Left hindlimb (tissue), 1 donor: ENCODE measurements at regions not wholly inside any gene's neighbourhood (a gene's known extent, or its start where the extent isn't known, plus 50 kb on each side); places are given as distances from the start of the nearest gene placed in this dataset.
"Not testable (repeated sequence)": the region's sequence is repeated elsewhere in the genome, so short reads cannot be mapped to it uniquely, and the experiment has no call there.

ENCODE experiments used
- DNase-seq: peaks from one replicate; pipeline ENCODE4 v3.0.0-alpha.2; 2018

DNA sequence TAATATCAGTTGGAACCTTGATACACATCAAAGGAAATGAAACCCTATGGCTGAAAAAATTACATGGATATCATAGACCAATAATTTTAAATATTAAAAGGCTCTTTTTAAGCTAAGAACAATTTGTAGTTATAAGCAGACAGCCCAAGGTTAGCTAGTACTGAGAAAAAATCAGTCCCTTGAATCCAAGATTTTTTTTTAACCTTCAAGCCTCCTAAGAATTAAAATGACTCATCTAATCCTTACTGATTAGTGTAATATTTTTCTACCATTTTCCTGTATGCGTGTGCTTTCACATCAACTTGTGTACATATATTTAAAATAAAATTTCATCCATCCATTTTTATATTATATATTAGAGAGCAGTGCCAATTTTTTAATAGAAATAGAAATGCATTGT lies 1004.9 kb upstream of the ZEB2 start:
- DNase-seq = no peak

DNA sequence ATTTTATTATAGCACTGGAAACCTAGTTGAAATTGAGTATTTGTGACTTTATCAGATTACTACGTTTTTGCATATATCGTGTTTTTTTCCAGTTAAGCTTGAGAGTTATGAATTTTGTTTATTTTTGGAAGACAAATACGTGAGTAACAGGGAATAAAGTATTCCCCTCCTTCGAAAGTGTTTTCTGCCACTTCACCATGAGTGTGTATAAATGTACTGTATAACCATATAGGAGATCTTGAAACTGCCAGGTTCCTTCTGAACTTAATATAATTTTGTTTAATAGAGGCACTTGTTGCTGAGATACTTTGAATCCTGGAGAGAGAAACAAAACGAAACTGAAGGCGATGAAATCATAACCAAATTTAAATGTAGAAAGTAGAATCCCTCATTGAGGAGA lies 1004.4 kb upstream of the ZEB2 start:
- no peak for DNase-seq

DNA sequence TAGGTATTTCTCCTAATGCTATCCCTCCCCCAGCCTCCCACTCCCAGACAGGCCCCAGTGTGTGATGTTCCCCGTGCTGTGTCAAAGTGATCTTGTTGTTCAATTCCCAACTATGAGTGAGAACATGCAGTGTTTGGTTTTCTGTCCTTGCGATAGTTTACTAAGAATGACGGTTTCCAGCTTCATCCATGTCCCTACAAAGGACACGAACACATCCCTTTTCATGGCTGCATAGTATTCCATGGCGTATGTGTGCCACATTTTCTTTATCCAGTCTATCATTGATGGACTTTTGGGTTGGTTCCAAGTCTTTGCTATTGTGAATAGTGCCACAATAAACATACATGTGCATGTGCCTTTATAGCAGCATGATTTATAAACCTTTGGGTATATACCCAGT lies 999.3 kb upstream of the ZEB2 start:
- DNase-seq = not testable (repeated sequence)

DNA sequence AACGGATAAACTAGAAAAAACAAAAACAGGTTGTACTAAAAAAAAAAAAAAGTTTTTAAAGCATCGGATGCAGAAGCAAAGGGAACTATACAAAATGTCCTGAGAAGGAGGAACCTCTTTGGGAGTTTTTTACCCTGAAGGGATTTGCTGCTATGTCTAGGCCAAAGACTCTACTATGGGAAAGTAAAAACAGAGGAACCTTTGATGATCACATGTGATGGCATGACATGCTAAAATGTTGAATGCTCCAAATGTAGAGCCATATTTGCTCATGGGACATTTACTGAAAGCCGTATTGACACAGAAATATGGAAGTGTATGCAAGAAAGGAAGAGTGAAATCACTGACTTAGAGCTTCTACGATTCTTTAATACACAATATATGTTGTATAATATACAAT lies 992.0 kb upstream of the ZEB2 start:
- no peak for DNase-seq

DNA sequence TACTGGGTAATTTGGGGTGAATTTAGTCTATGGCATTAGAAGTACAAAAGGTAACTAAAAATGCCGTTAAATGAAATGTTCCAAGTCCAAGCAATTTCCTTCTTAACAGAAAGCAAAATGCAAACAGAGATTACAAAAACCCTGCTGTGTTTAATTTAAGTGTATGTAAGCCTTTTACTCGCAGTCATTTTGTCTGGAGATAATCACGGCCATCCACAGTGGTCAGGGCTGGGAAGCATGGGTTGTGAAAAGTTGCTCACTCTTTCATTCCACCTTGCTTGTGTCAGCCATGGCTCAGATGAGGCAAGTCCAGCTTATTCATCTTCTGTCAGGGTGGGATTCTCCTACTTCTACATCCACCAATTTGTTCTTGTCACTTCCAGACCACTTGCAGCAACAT lies 983.6 kb upstream of the ZEB2 start:
- DNase-seq = no peak

DNA sequence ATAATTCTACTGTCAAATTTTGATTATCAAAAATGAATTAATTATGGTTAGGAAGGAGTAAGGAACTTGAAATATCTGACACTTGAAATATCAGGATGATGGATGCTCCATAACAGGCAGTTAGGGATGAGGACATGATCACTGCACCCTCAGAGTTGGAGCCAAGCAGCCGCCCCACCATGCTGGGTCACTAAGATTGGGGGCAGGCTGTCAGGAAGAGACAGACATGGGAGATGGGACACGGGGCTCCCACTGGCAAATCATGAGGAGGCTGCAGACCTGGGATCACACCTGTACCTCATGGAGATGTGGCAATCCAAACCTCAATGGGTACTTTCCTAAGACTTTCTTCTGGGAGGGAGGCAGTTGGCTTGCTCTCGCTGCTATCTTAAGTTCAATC lies 982.0 kb upstream of the ZEB2 start:
- DNase-seq = no peak

DNA sequence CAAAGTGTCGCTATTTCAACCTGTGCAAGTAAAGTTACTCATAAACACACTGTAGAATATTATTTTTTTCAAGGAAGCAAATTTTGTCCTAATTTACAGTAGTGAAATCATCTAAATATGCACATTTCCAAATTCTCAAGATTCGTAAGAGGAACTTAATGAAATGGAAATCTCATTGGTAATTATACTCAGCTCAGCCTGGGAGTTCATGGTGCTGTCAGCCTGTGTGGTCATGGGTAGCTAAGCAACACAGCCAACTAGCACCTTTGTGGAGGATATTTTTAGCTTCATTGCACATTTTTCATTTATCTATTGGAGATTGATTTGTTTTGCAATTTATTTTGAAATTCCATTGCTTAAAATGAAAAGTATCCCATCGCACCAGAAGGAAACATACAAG lies 975.7 kb upstream of the ZEB2 start:
- DNase-seq = no peak

DNA sequence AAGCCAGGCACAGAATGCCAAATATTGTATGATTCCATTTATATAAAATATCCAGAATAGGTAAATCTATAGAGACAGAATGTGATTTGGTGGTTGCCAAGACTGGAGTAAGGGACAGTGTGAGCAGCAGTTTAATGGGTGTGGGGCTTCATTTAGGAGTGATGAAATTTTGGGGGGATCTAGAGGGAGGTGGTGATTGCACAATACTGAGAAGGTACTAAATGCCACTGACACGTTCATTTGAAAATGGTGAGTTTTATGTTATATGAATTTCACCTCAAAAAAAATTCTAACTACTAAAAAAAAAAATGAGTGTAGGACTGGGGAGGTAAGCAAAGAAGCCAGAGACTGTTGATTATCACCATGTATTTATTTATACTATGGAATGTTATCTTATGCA lies 974.5 kb upstream of the ZEB2 start:
- DNase-seq = no peak

DNA sequence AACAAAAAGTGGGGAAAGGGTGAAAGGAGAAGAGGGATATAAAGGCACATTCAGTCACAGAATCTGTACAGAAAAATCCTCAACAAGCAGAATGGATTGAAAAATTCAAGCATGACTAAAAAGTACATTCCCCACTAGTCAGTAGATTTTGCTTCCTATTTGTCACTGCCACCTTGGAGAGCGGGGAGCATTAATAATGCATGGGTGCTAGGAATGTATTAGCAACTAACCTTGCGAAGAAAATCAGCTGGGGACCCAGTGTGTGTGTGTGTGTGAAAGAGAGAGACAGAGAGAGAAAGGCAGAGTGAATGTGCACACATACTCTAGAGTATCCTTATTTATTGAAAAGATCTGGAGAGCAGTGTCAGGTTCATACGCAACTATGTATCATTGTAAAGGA lies 968.7 kb upstream of the ZEB2 start:
- no peak for DNase-seq

DNA sequence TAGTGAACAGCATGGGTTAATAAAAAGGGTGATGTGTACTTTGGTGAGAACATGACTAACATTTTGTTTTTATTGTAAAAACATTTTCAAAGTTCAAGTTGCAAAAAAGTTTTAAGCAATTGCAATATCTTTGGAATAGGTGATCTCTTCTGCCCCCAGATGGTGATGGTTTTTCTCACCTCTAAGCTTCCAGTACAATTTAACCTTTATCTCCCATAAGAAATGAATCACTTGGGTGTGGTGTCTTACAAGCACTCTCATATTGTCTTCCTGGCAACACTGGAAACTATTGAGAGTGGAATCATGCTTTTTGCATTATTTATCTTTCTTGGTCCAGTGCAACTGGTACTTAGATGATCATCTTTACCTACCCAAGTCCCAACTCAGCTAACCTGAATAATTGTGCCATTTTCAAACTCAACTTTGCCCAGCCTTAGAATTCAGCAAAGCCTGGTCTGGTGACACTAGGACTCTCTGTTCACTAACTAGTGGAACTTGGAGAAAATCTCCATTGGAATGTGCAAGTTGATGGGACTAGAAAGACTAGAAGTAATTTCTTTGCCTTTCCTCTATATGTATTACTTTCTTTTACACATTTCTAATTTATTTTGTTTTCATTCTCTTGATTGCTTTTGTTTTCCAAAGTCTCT lies 964.7 kb upstream of the ZEB2 start:
- no peak for DNase-seq

DNA sequence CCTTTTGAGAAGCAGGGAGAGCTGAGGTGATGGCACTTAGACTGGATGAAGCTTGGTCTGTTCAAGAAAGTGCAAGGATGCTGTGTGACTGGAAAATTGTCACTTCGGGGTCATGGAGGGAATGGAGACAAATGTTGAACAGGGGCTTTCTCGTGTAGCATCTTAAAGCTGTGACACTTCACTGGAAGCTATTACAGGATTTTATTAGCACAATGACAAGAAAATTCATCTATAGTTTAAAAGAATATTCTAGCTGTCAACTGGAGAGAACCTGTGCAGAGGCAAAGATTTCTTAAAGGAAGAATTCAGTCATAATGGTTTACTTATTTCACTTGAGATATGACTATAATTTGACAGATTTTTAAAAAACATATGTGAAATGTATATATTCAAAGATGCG lies 963.9 kb upstream of the ZEB2 start:
- DNase-seq = no peak

DNA sequence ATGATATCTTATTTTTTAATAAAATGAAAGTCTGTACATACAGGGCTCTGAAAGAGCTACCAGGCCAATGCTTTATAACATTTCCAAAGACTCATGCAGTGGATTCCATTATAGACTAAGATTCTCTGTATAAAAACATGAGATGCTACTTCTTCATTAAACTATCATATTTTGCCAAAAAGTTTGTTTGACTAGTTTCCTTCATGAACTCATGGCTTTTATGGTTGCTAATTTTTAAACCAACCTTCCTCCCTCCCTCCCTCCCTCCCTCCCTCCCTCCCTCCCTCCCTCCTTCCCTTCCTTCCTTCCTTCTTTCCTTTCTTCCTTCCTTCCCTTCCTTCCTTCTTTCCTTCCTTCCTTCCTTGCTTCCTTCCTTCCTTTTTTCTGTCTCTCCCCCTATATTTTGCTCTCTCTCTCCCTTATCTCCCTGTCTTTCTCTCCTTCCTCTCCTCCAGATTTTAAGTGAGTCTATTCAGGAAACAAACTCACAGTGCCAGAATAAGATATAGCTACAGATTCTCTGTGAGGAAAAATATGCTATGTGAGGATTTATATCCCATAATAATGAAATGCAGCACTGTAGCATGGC lies 961.5 kb upstream of the ZEB2 start:
- no peak for DNase-seq

DNA sequence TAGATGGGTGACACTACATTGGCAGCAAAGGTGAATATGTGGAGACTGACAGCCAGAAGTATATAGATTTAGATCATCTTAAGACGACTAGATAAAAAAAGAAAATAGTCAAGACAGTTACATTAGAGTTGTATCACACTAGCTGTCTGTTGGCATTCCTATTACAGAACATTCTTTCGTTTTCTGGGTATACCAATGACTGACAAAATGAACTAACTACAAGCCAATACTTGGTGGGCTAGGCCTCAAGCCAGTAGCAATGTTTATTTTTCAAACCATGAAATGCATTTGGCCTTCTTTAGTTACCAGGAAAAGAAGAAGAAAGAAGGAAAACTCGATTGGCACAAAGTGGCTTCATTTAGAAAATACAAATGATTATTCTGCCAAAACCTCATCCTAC lies 944.9 kb upstream of the ZEB2 start:
- no peak for DNase-seq

DNA sequence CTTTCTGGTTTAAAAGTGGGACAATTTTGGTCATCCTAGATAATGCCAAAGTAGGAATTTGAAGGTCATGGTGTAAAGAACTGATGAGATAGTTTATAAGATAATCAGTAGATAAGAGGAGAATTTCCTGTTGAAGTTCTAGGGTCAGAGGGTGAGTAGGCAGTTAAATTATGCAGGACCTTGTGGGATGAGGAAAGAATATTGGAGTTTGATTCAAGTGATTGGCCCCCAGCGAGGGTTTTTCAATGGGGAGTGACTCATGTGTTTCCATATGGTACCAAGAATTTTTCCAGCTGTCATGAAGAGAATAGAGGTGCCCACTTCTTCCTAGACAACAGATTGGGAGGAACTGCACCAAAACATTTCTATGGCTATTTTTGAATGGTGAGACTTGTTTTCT lies 940.2 kb upstream of the ZEB2 start:
- DNase-seq = no peak

DNA sequence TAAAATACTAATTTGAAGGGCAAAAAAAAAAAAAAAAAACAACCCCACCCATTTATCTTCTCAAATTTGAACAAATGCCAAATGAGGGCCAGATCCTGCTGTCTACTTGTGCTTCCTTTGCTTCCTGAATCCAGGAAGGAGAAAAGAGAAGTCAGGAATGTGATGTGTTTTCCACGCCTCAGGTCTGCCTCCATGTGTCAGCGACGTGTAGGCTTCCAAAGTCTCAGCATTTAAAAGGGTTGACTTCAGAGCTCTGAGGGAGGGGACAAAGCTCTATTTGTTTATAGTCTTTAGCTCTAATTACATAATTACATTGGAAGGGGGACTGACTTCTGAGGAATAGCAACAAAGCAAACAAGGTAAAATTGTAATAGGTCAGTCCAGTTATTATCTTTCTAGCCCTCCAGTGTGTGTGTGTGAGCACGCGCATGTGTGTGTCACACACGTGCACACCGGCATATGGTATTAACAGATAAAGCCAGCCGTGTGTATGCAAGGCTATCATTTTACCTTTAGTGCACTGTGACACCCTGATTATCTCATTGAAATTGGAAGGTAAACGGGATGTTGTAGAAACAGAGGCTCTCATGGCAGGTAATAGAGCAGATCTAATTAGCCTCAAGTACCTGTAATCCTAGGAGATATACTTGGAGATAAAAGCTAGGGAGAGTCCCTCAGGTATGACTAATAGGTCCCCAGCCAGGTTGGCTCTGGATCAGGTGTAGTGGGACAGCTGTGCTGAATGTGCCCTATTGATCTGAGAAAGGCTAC lies 911.4 kb upstream of the ZEB2 start:
- no peak for DNase-seq

DNA sequence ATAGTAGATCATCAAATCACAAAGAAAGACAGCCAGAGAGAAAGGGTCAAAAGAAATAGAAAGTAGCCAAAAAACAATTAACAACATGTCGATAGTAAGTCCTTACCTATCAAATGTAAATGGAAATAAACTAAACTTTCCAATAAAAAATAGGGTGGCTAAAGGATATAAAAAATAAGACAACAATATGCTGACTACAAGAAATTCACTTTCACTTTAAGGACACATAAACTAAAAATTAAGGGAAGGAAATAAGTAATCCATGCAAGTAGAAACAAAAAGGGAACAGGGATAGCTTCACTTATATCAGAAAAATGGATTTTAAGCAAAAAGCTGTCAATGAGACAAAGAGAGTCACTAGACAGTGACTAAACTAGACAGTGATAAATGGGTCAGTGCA lies 903.9 kb upstream of the ZEB2 start:
- DNase-seq = no peak

DNA sequence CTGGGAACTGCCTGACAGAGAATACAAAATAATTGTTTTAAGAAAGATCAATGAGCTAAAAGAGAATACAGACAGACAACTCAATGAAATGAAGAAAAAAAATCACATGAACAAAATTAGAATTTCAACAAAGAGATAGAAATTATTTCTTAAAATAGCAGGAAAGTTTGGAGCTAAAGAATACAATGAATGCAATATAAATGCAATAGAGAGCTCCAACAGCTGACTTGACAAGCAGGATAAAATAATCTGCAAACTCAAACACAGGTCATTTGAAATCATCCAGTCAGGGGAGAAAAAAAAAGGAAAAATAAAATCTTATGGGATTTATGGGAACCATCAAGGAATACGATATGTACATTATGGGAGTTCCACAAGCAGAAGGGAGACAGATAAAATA lies 902.7 kb upstream of the ZEB2 start:
- DNase-seq = no peak

DNA sequence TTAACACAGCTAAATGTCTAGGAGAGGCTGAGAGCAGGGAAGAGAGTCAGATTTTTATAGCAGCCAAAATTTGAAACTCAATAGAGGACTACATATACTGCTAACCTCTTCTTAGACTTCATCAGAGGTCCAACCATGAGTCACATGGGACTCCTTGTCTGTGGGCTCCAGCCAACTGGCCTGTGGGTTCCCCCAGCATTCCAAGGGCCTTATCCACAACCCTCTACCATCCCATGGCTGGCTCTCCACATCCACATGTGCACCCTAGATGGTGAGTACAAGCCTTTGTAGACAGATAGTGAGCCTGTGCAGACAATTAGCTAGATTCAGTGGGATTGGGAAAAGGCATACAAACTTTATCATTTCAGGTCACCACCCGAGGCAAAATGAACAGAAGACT lies 901.9 kb upstream of the ZEB2 start:
- DNase-seq = no peak

DNA sequence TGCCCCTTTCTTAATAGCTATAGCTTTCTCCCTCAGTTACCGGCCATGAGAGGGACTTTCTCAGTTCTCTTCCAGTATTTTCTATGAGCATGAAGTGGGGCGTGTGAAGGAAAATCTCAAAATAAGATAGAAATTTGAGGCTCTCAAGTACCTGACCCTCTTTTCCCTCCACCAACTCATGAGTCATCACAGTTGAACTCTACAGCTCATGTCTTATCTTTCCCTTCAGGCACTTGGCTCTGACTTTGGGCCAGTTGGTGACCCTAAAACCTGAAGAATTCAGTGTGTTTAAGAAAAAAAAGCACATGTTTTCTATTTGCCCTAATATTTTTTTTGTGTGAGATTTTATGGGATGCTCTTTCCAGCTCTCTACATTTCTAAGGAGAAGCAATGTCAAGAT lies 896.7 kb upstream of the ZEB2 start:
- no peak for DNase-seq

DNA sequence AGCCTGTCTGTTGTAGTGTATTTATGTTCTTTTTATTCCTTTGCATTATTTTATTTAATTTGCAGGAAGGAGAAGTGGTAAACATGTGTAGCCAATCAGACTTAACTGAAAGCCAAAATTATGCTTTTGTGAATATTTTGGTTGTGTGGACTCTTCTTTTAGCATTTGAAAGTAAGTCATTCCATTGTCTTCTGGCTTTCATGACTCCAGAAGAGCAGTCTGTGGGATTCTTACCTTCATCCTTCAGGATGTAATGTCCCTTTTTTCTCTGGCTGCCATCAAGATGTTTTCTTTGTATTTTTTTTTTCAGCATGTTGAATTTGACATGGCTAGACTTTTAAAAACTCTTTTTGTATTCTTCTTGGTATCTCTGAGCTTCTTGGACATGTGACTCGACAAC lies 895.2 kb upstream of the ZEB2 start:
- no peak for DNase-seq

DNA sequence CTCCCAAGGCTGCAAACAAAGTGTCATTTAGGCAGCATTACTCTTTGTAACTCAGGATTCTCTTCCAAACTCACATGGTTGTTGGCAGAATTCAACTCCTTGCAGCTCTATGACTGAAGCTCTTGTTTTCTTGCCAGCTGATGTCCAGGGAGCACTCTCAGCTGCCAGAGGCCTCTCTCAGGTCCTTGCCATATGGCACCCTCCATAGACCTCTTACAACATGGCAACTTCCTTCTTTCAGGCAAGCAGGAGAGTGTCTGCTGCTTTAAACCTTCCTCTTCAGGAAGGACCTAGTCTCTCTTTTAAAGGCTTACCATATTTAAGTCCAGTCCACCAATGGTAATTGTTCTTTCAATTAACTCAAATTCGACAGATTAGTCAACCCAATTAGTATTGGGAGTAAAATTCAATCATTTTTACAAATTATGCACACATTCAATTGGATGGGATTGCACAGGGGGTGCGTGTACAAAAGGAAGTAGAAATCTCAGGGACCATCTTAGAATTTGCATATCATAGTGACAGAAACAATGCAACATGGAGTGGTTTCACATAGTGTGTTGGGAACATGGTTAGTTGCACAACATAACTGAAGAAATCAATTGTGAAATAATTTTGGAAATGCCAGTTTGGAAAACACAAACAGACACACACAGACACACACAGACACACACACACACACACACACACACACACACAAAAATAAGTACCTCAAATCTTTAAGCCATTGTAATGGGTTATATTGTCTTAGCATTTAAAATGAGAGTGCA lies 893.5 kb upstream of the ZEB2 start:
- DNase-seq = no peak

DNA sequence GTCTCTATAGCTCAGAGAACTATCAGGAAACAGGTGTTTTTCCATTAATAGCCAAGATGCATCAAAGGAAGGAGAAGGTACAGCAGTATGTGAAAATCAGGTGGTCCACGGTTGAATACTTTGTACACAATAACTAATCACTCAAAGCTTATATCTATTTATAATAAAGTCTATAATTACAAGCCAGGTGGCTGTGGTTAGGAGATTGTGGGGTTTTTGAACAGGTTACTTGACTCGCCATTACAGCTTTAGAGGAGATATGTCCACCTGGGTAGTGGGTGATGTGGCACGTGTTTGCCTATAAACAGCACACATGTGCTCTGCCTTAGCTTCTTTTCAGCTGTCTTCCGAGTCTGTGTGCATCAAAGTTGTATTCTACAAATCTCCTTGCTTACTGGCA lies 892.2 kb upstream of the ZEB2 start:
- no peak for DNase-seq

DNA sequence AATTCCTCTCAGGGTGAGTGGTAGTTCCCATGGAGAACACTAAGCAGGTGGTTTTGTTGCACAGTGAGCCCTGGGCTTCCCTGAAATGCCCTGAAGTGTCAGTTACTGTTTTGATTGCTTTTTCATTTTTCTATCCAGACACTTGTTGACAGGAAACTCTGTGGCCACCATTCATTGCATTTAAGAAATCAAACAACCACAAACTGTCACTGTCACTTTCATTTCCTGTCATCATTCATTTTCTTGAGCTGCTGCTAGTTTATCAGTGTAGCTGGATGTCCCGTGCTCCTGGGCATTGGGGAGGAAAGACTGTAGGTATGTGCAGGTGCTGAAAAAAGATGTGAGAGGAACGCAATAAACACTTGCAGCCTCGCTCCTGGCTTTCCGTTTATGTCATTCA lies 891.6 kb upstream of the ZEB2 start:
- no peak for DNase-seq

DNA sequence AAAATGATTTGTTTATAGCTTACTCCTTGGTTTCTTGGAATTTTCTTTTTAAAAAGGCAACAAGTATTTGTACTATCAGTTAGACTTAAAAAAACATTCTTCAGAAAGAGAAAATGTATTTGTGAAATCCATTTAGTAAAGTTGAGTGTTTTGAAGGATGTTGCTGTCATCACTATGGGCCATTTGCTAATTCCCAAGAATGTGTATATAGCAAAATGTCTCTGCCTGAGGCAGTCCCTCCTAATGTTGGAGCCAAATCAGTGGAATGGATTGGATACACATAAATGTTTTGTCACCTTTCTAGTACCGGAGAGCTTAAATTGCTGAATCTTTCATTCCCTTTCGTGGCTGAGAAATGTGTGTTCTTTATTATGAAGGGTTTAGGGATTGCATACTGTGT lies 890.2 kb upstream of the ZEB2 start:
- DNase-seq = no peak
